ENCODE measurements at regions not wholly inside any gene's neighbourhood (a gene's known extent, or its start where the extent isn't known, plus 50 kb on each side); places are given as distances from the start of the nearest gene placed in this dataset.

DNA sequence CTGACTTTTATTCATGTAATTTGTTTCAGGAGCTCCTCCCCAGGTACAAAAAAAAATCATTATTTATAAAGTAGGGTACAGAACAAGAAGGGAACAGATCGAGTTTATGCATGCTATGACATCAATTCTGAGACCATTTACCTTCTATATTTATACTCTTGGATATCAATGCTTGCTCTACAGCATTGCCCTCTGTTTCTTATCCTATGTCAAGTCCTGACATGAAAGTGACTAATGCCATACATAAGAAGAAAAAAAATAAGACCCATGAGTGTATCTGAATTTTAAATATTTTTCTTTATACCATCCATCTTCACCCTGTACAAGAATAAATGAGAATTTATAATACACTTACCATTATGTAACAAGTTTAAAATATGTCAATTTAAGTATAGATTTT, 2016.3 kb upstream of the CDH9 start:
- H3K4me3 Mint-ChIP-seq, result no peak overlapping the region
- peaks cover 15% of the 10 kb centered on the region for H3K9me3 Mint-ChIP-seq
- no peak for DNase-seq (ENCODE audit: low spot score)
- H3K36me3 Mint-ChIP-seq (ENCODE audit: low read depth), result no peaks in the 10 kb centered on the region
- H3K27ac Mint-ChIP-seq, result no peak overlapping the region
- no peaks in the 10 kb centered on the region for H3K27me3 Mint-ChIP-seq (ENCODE audit: low read depth)
- H3K4me1 Mint-ChIP-seq (ENCODE audit: low read depth), result no peaks in the 10 kb centered on the region

DNA sequence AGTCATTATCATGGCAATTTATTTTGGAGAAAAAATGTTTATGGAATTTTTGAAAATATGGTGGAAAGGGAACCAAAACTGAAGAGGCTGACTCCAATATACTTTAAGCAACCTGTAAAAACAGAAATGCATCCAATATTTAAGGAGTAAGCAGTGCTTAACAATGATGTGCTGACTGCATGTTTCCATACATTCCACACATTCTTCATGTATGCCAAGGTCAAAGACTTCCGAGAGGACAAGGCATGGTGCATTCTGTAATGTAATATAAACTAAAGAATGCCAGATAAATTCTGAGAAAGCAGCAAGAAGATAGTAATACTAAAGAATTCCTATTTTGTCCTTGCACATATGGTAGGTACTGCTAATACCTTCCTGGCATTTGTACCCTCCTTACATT, 2015.9 kb upstream of the CDH9 start:
- no peak overlapping the region for H3K4me3 Mint-ChIP-seq
- no peaks in the 10 kb centered on the region for H3K36me3 Mint-ChIP-seq (ENCODE audit: low read depth)
- no peaks in the 10 kb centered on the region for H3K4me1 Mint-ChIP-seq (ENCODE audit: low read depth)
- peaks cover 15% of the 10 kb centered on the region for H3K9me3 Mint-ChIP-seq
- no peak overlapping the region for H3K27ac Mint-ChIP-seq
- DNase-seq (ENCODE audit: low spot score), result no peak
- H3K27me3 Mint-ChIP-seq (ENCODE audit: low read depth), result no peaks in the 10 kb centered on the region

GRCh38 chr5:29051509-29051908, 2013.1 kb upstream of the CDH9 start:
- no peak overlapping the region for H3K27ac Mint-ChIP-seq
- H3K9me3 Mint-ChIP-seq, result peaks cover 19% of the 10 kb centered on the region
- no peaks in the 10 kb centered on the region for H3K4me1 Mint-ChIP-seq (ENCODE audit: low read depth)
- no peak for DNase-seq (ENCODE audit: low spot score)
- H3K36me3 Mint-ChIP-seq (ENCODE audit: low read depth), result no peaks in the 10 kb centered on the region
- H3K4me3 Mint-ChIP-seq, result no peak overlapping the region
- no peaks in the 10 kb centered on the region for H3K27me3 Mint-ChIP-seq (ENCODE audit: low read depth)

DNA sequence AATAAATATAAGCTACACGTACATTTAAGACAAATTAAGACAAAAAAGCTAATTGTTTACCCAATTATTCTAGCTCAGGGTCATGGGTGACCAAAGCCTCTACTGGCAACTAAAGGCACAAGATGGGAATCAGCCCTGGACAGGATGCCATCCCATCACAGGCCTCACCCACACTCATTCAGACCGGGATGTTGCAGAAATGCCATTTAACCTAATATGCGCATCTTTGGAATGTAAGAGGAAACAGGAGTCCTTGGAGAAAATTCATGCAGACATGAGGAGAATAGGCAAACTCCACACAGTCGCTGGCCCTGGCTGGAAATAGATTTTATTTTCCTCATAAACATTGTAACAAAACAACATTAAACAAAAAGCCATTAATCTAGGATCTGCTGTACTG, 2003.8 kb upstream of the CDH9 start:
- Mint-ChIP-seq H3K4me1 (ENCODE audit: low read depth) (no peaks in the 10 kb centered on the region), H3K4me3 (no peak overlapping the region), H3K36me3 (ENCODE audit: low read depth) (no peaks in the 10 kb centered on the region), H3K27ac (no peak overlapping the region), H3K9me3 (peaks cover 15% of the 10 kb centered on the region), H3K27me3 (ENCODE audit: low read depth) (no peaks in the 10 kb centered on the region)
- DNase-seq (ENCODE audit: low spot score), result no peak

- H3K27me3 Mint-ChIP-seq (ENCODE audit: low read depth), result no peaks in the 10 kb centered on the region
- no peak for DNase-seq (ENCODE audit: low spot score)
- H3K4me1 Mint-ChIP-seq (ENCODE audit: low read depth), result no peaks in the 10 kb centered on the region
- no peak overlapping the region for H3K27ac Mint-ChIP-seq
- no peak overlapping the region for H3K4me3 Mint-ChIP-seq
- H3K36me3 Mint-ChIP-seq (ENCODE audit: low read depth), result no peaks in the 10 kb centered on the region
- peaks cover 25% of the 10 kb centered on the region for H3K9me3 Mint-ChIP-seq
Observed at GRCh38 chr5:29040404-29040803, 2002.0 kb upstream of the CDH9 start.

DNA sequence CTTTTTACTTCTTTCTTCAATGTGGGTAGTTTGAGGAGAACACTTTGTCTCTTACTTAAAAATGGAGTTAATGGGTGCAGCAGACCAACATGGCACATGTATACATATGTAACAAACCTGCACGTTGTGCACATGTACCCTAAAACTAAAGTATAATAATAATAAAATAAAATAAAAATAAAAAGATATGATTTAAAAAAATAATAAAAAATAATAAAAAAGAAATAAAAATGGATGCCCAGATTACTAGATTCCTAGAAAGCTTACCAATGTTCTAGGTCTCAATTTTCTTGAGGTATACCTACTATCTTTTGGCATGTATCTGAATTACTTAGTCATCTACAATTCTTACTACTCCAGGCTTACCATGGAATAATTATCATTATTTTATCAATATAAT, 2001.6 kb upstream of the CDH9 start:
- Mint-ChIP-seq H3K27me3 (ENCODE audit: low read depth) (no peaks in the 10 kb centered on the region), H3K27ac (no peak overlapping the region), H3K4me1 (ENCODE audit: low read depth) (no peaks in the 10 kb centered on the region), H3K9me3 (peaks cover 29% of the 10 kb centered on the region), H3K36me3 (ENCODE audit: low read depth) (no peaks in the 10 kb centered on the region), H3K4me3 (no peak overlapping the region)
- DNase-seq (ENCODE audit: low spot score), result no peak

- Mint-ChIP-seq H3K27me3 (ENCODE audit: low read depth) (no peaks in the 10 kb centered on the region), H3K4me3 (no peak overlapping the region), H3K27ac (no peak overlapping the region), H3K4me1 (ENCODE audit: low read depth) (no peaks in the 10 kb centered on the region), H3K9me3 (peaks cover 41% of the 10 kb centered on the region), H3K36me3 (ENCODE audit: low read depth) (no peaks in the 10 kb centered on the region)
- no peak for DNase-seq (ENCODE audit: low spot score)
Observed at GRCh38 chr5:29037716-29038115, 1999.3 kb upstream of the CDH9 start.

DNA sequence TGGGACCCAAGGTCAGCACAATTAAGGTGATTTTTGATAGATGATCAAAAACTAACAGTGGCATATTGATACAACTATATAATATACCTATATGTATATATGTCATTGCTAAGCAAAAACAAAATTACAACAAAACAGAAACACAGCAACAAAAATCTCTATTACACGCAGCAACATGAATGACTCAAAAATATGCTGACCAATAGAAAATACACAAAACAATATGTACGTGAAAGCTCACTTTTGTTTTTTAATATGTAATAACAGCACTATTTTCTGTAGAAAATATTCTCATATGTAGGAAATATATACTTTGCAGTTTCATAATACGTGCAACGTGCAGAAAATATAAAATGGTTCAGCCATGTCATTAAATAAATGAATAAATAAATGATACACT, 1985.7 kb upstream of the CDH9 start:
- Mint-ChIP-seq H3K27ac (no peak overlapping the region), H3K36me3 (ENCODE audit: low read depth) (no peaks in the 10 kb centered on the region), H3K4me1 (ENCODE audit: low read depth) (no peaks in the 10 kb centered on the region)

GRCh38 chr5:29023541-29023940, 1985.2 kb upstream of the CDH9 start:
- H3K27ac Mint-ChIP-seq, result no peak overlapping the region
- peaks cover 17% of the 10 kb centered on the region for H3K9me3 Mint-ChIP-seq
- H3K4me3 Mint-ChIP-seq, result no peak overlapping the region

More for the DNA sequence above, 1985.7 kb upstream of the CDH9 start:
- H3K27me3 Mint-ChIP-seq (ENCODE audit: low read depth), result no peaks in the 10 kb centered on the region
- no peak for DNase-seq (ENCODE audit: low spot score)
- H3K9me3 Mint-ChIP-seq, result peaks cover 20% of the 10 kb centered on the region
- H3K4me3 Mint-ChIP-seq, result no peak overlapping the region

GRCh38 chr5:29017501-29017900, 1979.1 kb upstream of the CDH9 start:
- no peak overlapping the region for H3K27ac Mint-ChIP-seq
- H3K36me3 Mint-ChIP-seq (ENCODE audit: low read depth), result no peaks in the 10 kb centered on the region
- DNase-seq (ENCODE audit: low spot score), result no peak
- H3K9me3 Mint-ChIP-seq, result peaks cover 15% of the 10 kb centered on the region
- H3K27me3 Mint-ChIP-seq (ENCODE audit: low read depth), result no peaks in the 10 kb centered on the region
- H3K4me1 Mint-ChIP-seq (ENCODE audit: low read depth), result no peaks in the 10 kb centered on the region
- no peak overlapping the region for H3K4me3 Mint-ChIP-seq

More at GRCh38 chr5:29023541-29023940, 1985.2 kb upstream of the CDH9 start:
- Mint-ChIP-seq H3K36me3 (ENCODE audit: low read depth) (no peaks in the 10 kb centered on the region), H3K4me1 (ENCODE audit: low read depth) (no peaks in the 10 kb centered on the region), H3K27me3 (ENCODE audit: low read depth) (no peaks in the 10 kb centered on the region)
- DNase-seq (ENCODE audit: low spot score), result no peak

- Mint-ChIP-seq H3K4me1 (ENCODE audit: low read depth) (no peaks in the 10 kb centered on the region), H3K27ac (no peak overlapping the region), H3K4me3 (no peak overlapping the region), H3K27me3 (ENCODE audit: low read depth) (no peaks in the 10 kb centered on the region), H3K9me3 (peaks cover 15% of the 10 kb centered on the region), H3K36me3 (ENCODE audit: low read depth) (no peaks in the 10 kb centered on the region)
- DNase-seq (ENCODE audit: low spot score), result no peak
Observed at GRCh38 chr5:29016067-29016466, 1977.7 kb upstream of the CDH9 start.

- H3K4me3 Mint-ChIP-seq, result no peak overlapping the region
- H3K4me1 Mint-ChIP-seq (ENCODE audit: low read depth), result no peaks in the 10 kb centered on the region
- no peak for DNase-seq (ENCODE audit: low spot score)
- H3K9me3 Mint-ChIP-seq, result peaks cover 15% of the 10 kb centered on the region
- no peak overlapping the region for H3K27ac Mint-ChIP-seq
- no peaks in the 10 kb centered on the region for H3K36me3 Mint-ChIP-seq (ENCODE audit: low read depth)
- no peaks in the 10 kb centered on the region for H3K27me3 Mint-ChIP-seq (ENCODE audit: low read depth)
Observed at GRCh38 chr5:29015523-29015922, 1977.1 kb upstream of the CDH9 start.

DNA sequence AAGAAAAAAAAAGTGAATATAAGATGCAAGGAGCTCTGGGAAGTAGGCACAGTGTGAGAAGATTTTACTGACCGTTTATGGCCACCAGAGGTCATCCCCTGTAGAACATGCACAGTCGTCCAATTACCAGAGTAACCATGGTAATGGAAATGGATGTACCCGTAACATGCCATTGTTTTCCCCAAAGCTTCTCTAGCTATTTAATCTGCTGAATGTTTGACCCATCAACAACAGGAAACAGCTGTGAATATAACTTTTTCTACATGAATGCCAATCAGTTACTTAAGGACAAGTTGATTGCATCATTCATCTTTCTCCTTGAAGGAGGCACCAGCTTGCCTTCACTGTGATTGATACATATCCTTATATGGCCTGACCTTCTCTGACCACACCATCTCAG, 1967.0 kb upstream of the CDH9 start:
- H3K36me3 Mint-ChIP-seq (ENCODE audit: low read depth), result no peaks in the 10 kb centered on the region
- H3K27ac Mint-ChIP-seq, result no peak overlapping the region
- peaks cover 46% of the 10 kb centered on the region for H3K9me3 Mint-ChIP-seq
- H3K4me3 Mint-ChIP-seq, result no peak overlapping the region
- no peaks in the 10 kb centered on the region for H3K4me1 Mint-ChIP-seq (ENCODE audit: low read depth)
- DNase-seq (ENCODE audit: low spot score), result no peak
- H3K27me3 Mint-ChIP-seq (ENCODE audit: low read depth), result no peaks in the 10 kb centered on the region

DNA sequence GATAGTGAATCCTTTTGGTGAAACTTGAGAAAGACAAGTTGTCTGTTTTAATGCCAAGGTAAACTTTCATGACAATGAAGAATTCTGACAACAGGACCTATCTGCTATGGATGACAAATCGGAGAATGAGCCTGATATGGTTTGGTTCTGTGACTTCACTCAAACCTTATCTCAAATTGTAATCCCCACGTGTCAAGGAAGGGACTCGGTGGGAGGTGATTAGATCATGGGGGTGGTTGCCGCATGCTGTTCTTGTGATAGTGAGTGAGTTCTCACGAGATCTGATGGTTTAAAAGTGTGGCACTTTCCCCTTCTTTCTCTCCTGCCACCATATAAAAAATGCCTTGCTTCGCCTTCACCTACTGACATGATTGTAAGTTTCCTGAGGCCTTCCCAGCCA, 1964.1 kb upstream of the CDH9 start:
- H3K9me3 Mint-ChIP-seq, result peaks cover 43% of the 10 kb centered on the region
- DNase-seq (ENCODE audit: low spot score), result no peak
- no peaks in the 10 kb centered on the region for H3K36me3 Mint-ChIP-seq (ENCODE audit: low read depth)
- no peaks in the 10 kb centered on the region for H3K4me1 Mint-ChIP-seq (ENCODE audit: low read depth)
- no peak overlapping the region for H3K27ac Mint-ChIP-seq
- no peaks in the 10 kb centered on the region for H3K27me3 Mint-ChIP-seq (ENCODE audit: low read depth)
- no peak overlapping the region for H3K4me3 Mint-ChIP-seq

GRCh38 chr5:29001666-29002065, 1963.3 kb upstream of the CDH9 start:
- Mint-ChIP-seq H3K4me1 (ENCODE audit: low read depth) (no peaks in the 10 kb centered on the region), H3K9me3 (peaks cover 47% of the 10 kb centered on the region)
- no peak for DNase-seq (ENCODE audit: low spot score)

More at GRCh38 chr5:29001666-29002065, 1963.3 kb upstream of the CDH9 start:
- Mint-ChIP-seq H3K4me3 (no peak overlapping the region), H3K36me3 (ENCODE audit: low read depth) (no peaks in the 10 kb centered on the region), H3K27ac (no peak overlapping the region), H3K27me3 (ENCODE audit: low read depth) (no peaks in the 10 kb centered on the region)
